Heart right ventricle (tissue), 16 donors: ENCODE measurements at regions not wholly inside any gene's neighbourhood (a gene's known extent, or its start where the extent isn't known, plus 50 kb on each side); places are given as distances from the start of the nearest gene placed in this dataset.

Experiments
- ATAC-seq, 8 donors: fragments of 200-7000 bp; cut with Tn5 transposase; one replicate each; pipeline ENCODE4 v1.9.1; 2020; ENCODE audit warnings: mild to moderate bottlenecking in 8 of 8, moderate library complexity in 8 of 8, moderate number of reproducible peaks in 1 of 8
- DNase-seq, 2 donors: peaks; one replicate each; pipeline ENCODE4 v3.0.0-alpha.2; 2020
- H3K27ac ChIP-seq, 10 donors: fragments of 200-600 bp; sonication (generic) in 2 of 10; one replicate each; pipeline versions ENCODE4 v1.5.0 to v1.8.0; 2020 to 2022; ENCODE audit warnings: mild to moderate bottlenecking in 3 of 10
- H3K27me3 ChIP-seq, 7 donors: fragments of 200-600 bp; one replicate each; pipeline ENCODE4 v1.8.0; 2021 to 2022; ENCODE audit warnings: mild to moderate bottlenecking in 2 of 7
- H3K36me3 ChIP-seq, 9 donors: fragments of 200-600 bp; sonication (generic) in 1 of 9; one replicate each; pipeline versions ENCODE4 v1.5.0 to v1.8.0; 2020 to 2022; ENCODE audit warnings: mild to moderate bottlenecking in 2 of 9
- H3K4me1 ChIP-seq, 9 donors: fragments of 200-600 bp; sonication (generic) in 1 of 9; one replicate each; pipeline versions ENCODE4 v1.5.0 to v1.8.0; 2020 to 2022; ENCODE audit warnings: mild to moderate bottlenecking in 4 of 9
- H3K4me3 ChIP-seq, 10 donors: fragments of 200-600 bp; sonication (generic) in 2 of 10; one replicate each; pipeline versions ENCODE4 v1.5.0 to v1.8.0; 2020 to 2022; ENCODE audit warnings: mild to moderate bottlenecking in 7 of 10, moderate library complexity in 2 of 10
- H3K9me3 ChIP-seq, 11 donors: fragments of 200-600 bp in 10 of 11; sonication (generic) in 2 of 11; one replicate each; pipeline versions ENCODE4 v1.5.0 to v1.8.0; 2013 to 2022; ENCODE audit warnings: mild to moderate bottlenecking in 2 of 11, control low read depth in 1 of 11, moderate library complexity in 1 of 11
- CTCF ChIP-seq, 9 donors: fragments of 200-600 bp; sonication (generic) in 2 of 9; IDR thresholded peaks; one replicate each; pipeline versions ENCODE4 v1.5.0 to v1.8.0; 2021 to 2022; ENCODE audit warnings: antibody characterized with exemption in 9 of 9, mild to moderate bottlenecking in 5 of 9, moderate library complexity in 1 of 9
- WGBS, 2 donors: extraction: QIAGEN DNeasy Blood & Tissue Kit; methylation state at CpG; one replicate each; pipeline ENCODE4 v1.1.7; 2013; ENCODE audit warnings: inconsistent platforms in 1 of 2; 5-methylcytosine and 5-hydroxymethylcytosine counted together
- intact Hi-C, 10 donors: fragments of 100-400 bp; cut with DNase I; formaldehyde crosslinking; loops; one replicate each; pipeline versions ENCODE4 v1.11.1 to v1.14.2; 2022
- donor health status: Arrhythmogenic right ventricular cardiomyopathy.
- donor health status: ischemic (EF 13 %, LVEDD 7.1; RV severe dilation, severe dysfunction).
- donor health status: healthy with polysubstance abuse.
- donor health status: DM: no; HTN: yes; CAD: no.
- donor health status: DM: no; HTN: no; CAD: no.
- donor health status: ischemic (EF 25% LVEDD 6.9; RV normal size, moderate dysfunction).
- donor health status: ischemic (EF 25% LVEDD 5.7; RV mildly dilated, moderate dysfunction).
- donor health status: healthy.
- donor health status: DM: yes; HTN: yes; CAD: no.
- donor health status: Ischemic cardiomyopathy.
- donor health status: ischemic (EF 35%, LVEDD 5.7; RV mildly dilated, moderate dysfunction).
- donor health status: nonischemic (EF 11% LVEDD 7.7; RV severe dilation, severe dysfunction).
- donor health status: DM: yes; HTN: yes; CAD: no.
- donor health status: PGD.
- donor health status: ischemic (EF 29% LVEDD 5.4; RV normal size, mild dysfunction).
- donor health status: nonischemic (EF 23%, LVEDD 6.1; RV moderate dilation, normal function).

- ATAC-seq (no peak), DNase-seq (no peak)
- peaks cover 0 to 19% (median 0%) of the 10 kb centered on the region in 11 donors for H3K9me3 ChIP-seq
- H3K4me3 ChIP-seq = no peak overlapping the region
- WGBS, 2 donors = 74 to 79% methylated on average over 3 of the region's 3 CpGs
- no peaks in the 10 kb centered on the region for H3K27me3 ChIP-seq
- H3K4me1 ChIP-seq = no peaks in the 10 kb centered on the region
- intact Hi-C loops = no loop called here
- no peak overlapping the region for H3K27ac ChIP-seq
- no peak for TF ChIP-seq CTCF (IDR thresholded peaks at IDR 0.05)
- no peaks in the 10 kb centered on the region for H3K36me3 ChIP-seq
Measured at GRCh38 chrX:82816001-82816400, 692.1 kb upstream of the POU3F4 start.

DNA sequence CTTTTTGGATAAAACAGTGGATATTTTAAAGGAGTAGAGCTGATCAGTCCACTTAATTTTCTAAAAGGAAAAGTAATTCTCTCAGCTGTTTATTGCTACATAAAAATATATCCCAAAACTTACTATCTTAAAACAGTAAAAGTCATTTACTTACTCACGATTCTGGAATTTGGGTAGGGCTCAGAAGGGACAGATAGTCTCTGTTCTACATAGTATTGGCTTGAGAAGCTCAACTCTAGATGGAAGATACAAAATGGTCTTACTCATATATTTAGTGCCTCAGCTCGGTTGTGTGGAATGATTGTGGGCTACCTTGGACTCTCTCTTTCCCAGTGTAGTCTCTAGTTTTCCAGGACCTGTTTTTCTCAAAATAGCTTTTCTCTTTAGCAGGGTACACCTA, 691.5 kb upstream of the POU3F4 start:
- H3K9me3 ChIP-seq = peaks cover 0 to 18% (median 0%) of the 10 kb centered on the region in 11 donors
- no peak for TF ChIP-seq CTCF (IDR thresholded peaks at IDR 0.05)
- H3K27ac ChIP-seq = no peak overlapping the region
- H3K36me3 ChIP-seq = no peaks in the 10 kb centered on the region
- intact Hi-C loops = no loop called here
- no peaks in the 10 kb centered on the region for H3K4me1 ChIP-seq
- DNase-seq (no peak), ATAC-seq (no peak)
- 61 to 71% methylated on average over 2 of the region's 2 CpGs for WGBS, 2 donors
- no peaks in the 10 kb centered on the region for H3K27me3 ChIP-seq
- H3K4me3 ChIP-seq = no peak overlapping the region

DNA sequence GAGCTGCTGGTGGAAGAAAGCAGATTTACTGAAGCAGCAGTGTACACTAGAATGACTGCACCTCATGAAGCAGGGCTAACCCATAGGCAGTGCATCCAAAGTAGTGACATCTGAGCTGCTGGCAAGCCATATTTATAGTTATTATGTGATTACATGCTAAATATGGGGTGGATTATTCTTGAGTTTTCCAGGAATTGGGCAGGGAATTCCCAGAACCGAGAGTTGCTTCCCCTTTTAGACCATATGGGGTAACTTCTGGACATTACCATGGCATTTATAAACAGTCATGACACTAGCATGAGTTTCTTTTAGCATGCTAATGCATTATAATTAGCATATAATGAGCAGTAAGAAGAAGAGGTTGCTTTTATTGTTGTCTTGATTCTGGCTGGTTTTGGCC, 665.8 kb upstream of the POU3F4 start:
- TF ChIP-seq CTCF (IDR thresholded peaks at IDR 0.05) = no peak
- H3K9me3 ChIP-seq = peaks cover 0 to 29% (median 0%) of the 10 kb centered on the region in 11 donors
- no peak overlapping the region for H3K4me3 ChIP-seq
- H3K27me3 ChIP-seq = no peaks in the 10 kb centered on the region
- ATAC-seq (no peak), DNase-seq (no peak)
- H3K27ac ChIP-seq = no peak overlapping the region
- intact Hi-C loops = no loop called here
- no peaks in the 10 kb centered on the region for H3K36me3 ChIP-seq
- H3K4me1 ChIP-seq = no peaks in the 10 kb centered on the region
- WGBS, 2 donors = 39 to 49% methylated on average over 1 of the region's 1 CpG

GRCh38 chrX:82848111-82848510, 660.0 kb upstream of the POU3F4 start:
- DNase-seq (no peak), ATAC-seq (no peak)
- intact Hi-C loops = no loop called here
- H3K27ac ChIP-seq = no peak overlapping the region
- H3K9me3 ChIP-seq = peaks cover 0 to 15% (median 0%) of the 10 kb centered on the region in 11 donors
- no peaks in the 10 kb centered on the region for H3K4me1 ChIP-seq
- no peak overlapping the region for H3K4me3 ChIP-seq
- TF ChIP-seq CTCF (IDR thresholded peaks at IDR 0.05) = no peak
- 85 to 86% methylated on average over 4 of the region's 4 CpGs for WGBS, 2 donors
- no peaks in the 10 kb centered on the region for H3K36me3 ChIP-seq
- H3K27me3 ChIP-seq = no peaks in the 10 kb centered on the region
